SK-N-SH treated with all-trans-retinoic acid at 6 μM for 48 hours (cell line): ENCODE measurements at regions not wholly inside any gene's neighbourhood (a gene's known extent, or its start where the extent isn't known, plus 50 kb on each side); places are given as distances from the start of the nearest gene placed in this dataset.

Source experiments
- ATAC-seq: fragments of 200-7000 bp; cut with Tn5 transposase; 3 replicates; pipeline ENCODE4 v1.9.1; 2020; ENCODE audit warnings: mild to moderate bottlenecking, moderate library complexity
- BACH2 ChIP-seq: fragments of 250-450 bp; sonication (Bioruptor Pico); IDR thresholded peaks from 2 replicates; pipeline ENCODE4 v1.9.0; 2021; ENCODE audit warnings: mild to moderate bottlenecking, borderline replicate concordance
- ESRRG ChIP-seq: fragments of 250-450 bp; sonication (Bioruptor Pico); IDR thresholded peaks from 2 replicates; pipeline ENCODE4 v1.6.1; 2021; ENCODE audit warnings: mild to moderate bottlenecking
- GLIS3 ChIP-seq: fragments of 250-450 bp; sonication (Bioruptor Pico); IDR thresholded peaks from 2 replicates; pipeline ENCODE4 v1.5.0; 2020; ENCODE audit warnings: mild to moderate bottlenecking, moderate library complexity
- ISL1 ChIP-seq: fragments of 250-450 bp; sonication (Bioruptor Pico); IDR thresholded peaks from 2 replicates; pipeline ENCODE4 v2.1.2; 2022; ENCODE audit warnings: mild to moderate bottlenecking, moderate library complexity
- OSR1 ChIP-seq: fragments of 250-450 bp; sonication (Bioruptor Pico); IDR thresholded peaks from 2 replicates; pipeline ENCODE4 v1.8.0; 2022; ENCODE audit warnings: moderate library complexity, mild to moderate bottlenecking, inconsistent platforms
- PPARA ChIP-seq: fragments of 250-450 bp; sonication (Bioruptor Pico); IDR thresholded peaks from 2 replicates; pipeline ENCODE4 v1.5.0; 2020; ENCODE audit warnings: mild to moderate bottlenecking, borderline replicate concordance
- RARB ChIP-seq: fragments of 250-450 bp; sonication (Bioruptor Pico); IDR thresholded peaks from 2 replicates; pipeline ENCODE4 v1.8.0; 2021; ENCODE audit warnings: mild to moderate bottlenecking, moderate library complexity
- SNAI2 ChIP-seq: fragments of 250-450 bp; sonication (Bioruptor Pico); IDR thresholded peaks from 2 replicates; pipeline ENCODE4 v1.5.0; 2020; ENCODE audit warnings: mild to moderate bottlenecking, moderate library complexity
- TCF4 ChIP-seq: fragments of 250-450 bp; sonication (Bioruptor Pico); IDR thresholded peaks from 2 replicates; pipeline ENCODE4 v1.8.0; 2021; ENCODE audit warnings: mild to moderate bottlenecking, moderate library complexity, borderline replicate concordance
- ZC3H10 ChIP-seq: fragments of 250-450 bp; sonication (Bioruptor Pico); IDR thresholded peaks from 2 replicates; pipeline ENCODE4 v1.5.1; 2021; ENCODE audit warnings: mild to moderate bottlenecking, moderate library complexity
- ZFP3 ChIP-seq: fragments of 250-450 bp; sonication (Bioruptor Pico); IDR thresholded peaks from 2 replicates; pipeline ENCODE4 v1.5.0; 2020; ENCODE audit warnings: mild to moderate bottlenecking, moderate library complexity
- ZFP30 ChIP-seq: fragments of 450-650 bp; formaldehyde crosslinking; IDR thresholded peaks from 2 replicates; pipeline ENCODE4 v1.5.0; 2022; ENCODE audit warnings: mild to moderate bottlenecking, moderate library complexity
- ZNF565 ChIP-seq: fragments of 450-650 bp; formaldehyde crosslinking; conservative IDR thresholded peaks from 2 replicates; pipeline ENCODE4 v1.5.0; 2020; ENCODE audit warnings: low read depth, mild to moderate bottlenecking, moderate library complexity
- ZNF70 ChIP-seq: fragments of 450-650 bp; formaldehyde crosslinking; IDR thresholded peaks from 2 replicates; pipeline ENCODE4 v1.5.0; 2020; ENCODE audit warnings: mild to moderate bottlenecking, moderate library complexity
- ZNF8 ChIP-seq: fragments of 450-650 bp; formaldehyde crosslinking; IDR thresholded peaks from 2 replicates; pipeline ENCODE4 v1.5.0; 2020; ENCODE audit warnings: mild to moderate bottlenecking, moderate library complexity
- TF ChIP-seq, protein P1 (sequence below): fragments of 250-450 bp; sonication (Bioruptor Pico); IDR thresholded peaks from 2 replicates; pipeline ENCODE4 v1.8.0; 2021; ENCODE audit warnings: low read depth, mild to moderate bottlenecking, moderate library complexity, borderline replicate concordance
- TF ChIP-seq, protein P2 (sequence below): fragments of 250-450 bp; sonication (Bioruptor Pico); IDR thresholded peaks from 2 replicates; pipeline ENCODE4 v1.5.1; 2021; ENCODE audit warnings: mild to moderate bottlenecking, moderate library complexity
- TF ChIP-seq, protein P3 (sequence below): fragments of 250-450 bp; sonication (Bioruptor Pico); IDR thresholded peaks from 2 replicates; pipeline ENCODE4 v1.8.0; 2020; ENCODE audit warnings: mild to moderate bottlenecking, moderate library complexity, borderline replicate concordance

DNA sequence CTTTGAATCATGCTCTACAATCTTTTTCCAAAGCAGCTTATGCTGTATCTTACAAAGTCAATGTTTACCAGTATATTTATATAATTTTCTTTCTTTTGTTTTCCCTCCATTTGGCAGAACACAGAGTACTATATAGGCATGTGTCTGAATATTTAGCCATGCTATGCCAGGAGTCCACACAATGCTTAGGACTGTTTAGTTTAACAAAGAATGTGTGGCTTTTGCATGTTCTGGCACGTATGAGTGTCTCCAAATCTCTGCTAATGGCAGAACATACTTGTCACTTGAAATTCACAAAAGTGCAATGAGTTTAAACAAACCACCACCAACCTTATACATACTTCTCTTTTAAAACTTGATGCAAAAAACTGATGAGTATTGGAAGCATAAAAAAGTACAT, 268.0 kb downstream of the NR4A2 start:
- ATAC-seq, result no peak
- TF ChIP-seq PPARA (CRISPR knock-in tag) (no peak), RARB (no peak)
- TF ChIP-seq, protein P1, sequence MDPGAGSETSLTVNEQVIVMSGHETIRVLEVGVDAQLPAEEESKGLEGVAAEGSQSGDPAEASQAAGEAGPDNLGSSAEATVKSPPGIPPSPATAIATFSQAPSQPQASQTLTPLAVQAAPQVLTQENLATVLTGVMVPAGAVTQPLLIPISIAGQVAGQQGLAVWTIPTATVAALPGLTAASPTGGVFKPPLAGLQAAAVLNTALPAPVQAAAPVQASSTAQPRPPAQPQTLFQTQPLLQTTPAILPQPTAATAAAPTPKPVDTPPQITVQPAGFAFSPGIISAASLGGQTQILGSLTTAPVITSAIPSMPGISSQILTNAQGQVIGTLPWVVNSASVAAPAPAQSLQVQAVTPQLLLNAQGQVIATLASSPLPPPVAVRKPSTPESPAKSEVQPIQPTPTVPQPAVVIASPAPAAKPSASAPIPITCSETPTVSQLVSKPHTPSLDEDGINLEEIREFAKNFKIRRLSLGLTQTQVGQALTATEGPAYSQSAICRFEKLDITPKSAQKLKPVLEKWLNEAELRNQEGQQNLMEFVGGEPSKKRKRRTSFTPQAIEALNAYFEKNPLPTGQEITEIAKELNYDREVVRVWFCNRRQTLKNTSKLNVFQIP (CRISPR knock-in tag), result no peak

DNA sequence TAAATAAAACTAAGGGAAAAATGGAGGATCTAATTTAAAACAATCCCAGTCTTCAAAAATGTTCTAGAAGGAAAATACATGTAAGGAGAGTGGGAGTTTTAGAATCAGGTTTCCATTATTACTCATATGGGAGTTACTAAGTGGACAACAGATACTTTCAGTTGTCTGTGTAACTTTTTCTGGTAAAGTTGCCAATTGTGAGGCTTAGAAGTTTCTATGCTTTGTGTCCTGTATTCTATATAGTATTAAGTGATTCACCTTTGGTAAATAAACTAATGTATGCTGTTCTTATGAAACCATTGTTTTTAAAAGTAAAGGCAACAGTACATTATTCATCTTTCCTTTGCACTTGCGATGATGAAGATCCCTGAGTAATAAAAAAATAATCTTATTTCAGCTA, 274.9 kb downstream of the NR4A2 start:
- TF ChIP-seq, protein P2, sequence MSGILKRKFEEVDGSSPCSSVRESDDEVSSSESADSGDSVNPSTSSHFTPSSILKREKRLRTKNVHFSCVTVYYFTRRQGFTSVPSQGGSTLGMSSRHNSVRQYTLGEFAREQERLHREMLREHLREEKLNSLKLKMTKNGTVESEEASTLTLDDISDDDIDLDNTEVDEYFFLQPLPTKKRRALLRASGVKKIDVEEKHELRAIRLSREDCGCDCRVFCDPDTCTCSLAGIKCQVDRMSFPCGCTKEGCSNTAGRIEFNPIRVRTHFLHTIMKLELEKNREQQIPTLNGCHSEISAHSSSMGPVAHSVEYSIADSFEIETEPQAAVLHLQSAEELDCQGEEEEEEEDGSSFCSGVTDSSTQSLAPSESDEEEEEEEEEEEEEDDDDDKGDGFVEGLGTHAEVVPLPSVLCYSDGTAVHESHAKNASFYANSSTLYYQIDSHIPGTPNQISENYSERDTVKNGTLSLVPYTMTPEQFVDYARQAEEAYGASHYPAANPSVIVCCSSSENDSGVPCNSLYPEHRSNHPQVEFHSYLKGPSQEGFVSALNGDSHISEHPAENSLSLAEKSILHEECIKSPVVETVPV (CRISPR knock-in tag), result no peak
- TF ChIP-seq PPARA (CRISPR knock-in tag), result no peak
- no peak for TF ChIP-seq ZNF70 (CRISPR knock-in tag)
- no peak for TF ChIP-seq ESRRG (CRISPR knock-in tag)
- TF ChIP-seq, protein P1 (CRISPR knock-in tag), result no peak
- no peak for TF ChIP-seq ZNF8 (CRISPR knock-in tag)
- TF ChIP-seq BACH2, result no peak
- no peak for TF ChIP-seq SNAI2 (CRISPR knock-in tag)
- TF ChIP-seq ZFP3 (CRISPR knock-in tag), result no peak
- ATAC-seq, result no peak

DNA sequence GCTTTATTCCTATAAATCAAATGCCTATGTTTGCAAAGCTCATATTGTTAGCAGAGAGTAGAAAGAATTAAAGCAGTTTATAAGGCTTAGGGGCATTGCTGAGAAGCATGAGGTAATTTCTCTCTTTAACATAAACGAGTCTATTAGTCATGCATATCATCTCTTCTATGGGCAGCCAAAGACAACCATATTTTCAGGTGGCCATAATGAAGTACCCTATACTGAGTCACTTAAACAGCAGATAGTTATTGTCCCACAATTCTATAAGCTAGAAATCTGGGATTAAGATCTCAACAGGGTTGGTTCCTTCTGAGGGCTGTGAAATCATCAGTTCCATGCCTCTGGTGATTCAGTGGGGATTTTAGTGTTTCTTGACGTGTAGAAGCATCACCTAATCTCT, 277.5 kb downstream of the NR4A2 start:
- no peak for TF ChIP-seq PPARA (CRISPR knock-in tag)
- TF ChIP-seq, protein P3, sequence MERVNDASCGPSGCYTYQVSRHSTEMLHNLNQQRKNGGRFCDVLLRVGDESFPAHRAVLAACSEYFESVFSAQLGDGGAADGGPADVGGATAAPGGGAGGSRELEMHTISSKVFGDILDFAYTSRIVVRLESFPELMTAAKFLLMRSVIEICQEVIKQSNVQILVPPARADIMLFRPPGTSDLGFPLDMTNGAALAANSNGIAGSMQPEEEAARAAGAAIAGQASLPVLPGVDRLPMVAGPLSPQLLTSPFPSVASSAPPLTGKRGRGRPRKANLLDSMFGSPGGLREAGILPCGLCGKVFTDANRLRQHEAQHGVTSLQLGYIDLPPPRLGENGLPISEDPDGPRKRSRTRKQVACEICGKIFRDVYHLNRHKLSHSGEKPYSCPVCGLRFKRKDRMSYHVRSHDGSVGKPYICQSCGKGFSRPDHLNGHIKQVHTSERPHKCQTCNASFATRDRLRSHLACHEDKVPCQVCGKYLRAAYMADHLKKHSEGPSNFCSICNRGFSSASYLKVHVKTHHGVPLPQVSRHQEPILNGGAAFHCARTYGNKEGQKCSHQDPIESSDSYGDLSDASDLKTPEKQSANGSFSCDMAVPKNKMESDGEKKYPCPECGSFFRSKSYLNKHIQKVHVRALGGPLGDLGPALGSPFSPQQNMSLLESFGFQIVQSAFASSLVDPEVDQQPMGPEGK (CRISPR knock-in tag), result no peak
- TF ChIP-seq ZFP3 (CRISPR knock-in tag), result no peak
- TF ChIP-seq GLIS3 (CRISPR knock-in tag), result no peak
- TF ChIP-seq ISL1 (CRISPR knock-in tag), result no peak
- TF ChIP-seq, protein P2 (CRISPR knock-in tag), result no peak
- TF ChIP-seq BACH2, result no peak
- TF ChIP-seq ESRRG (CRISPR knock-in tag), result no peak
- TF ChIP-seq, protein P1 (CRISPR knock-in tag), result no peak
- TF ChIP-seq OSR1 (CRISPR knock-in tag), result no peak
- TF ChIP-seq ZFP30 (CRISPR knock-in tag), result no peak
- no peak for TF ChIP-seq ZC3H10 (CRISPR knock-in tag)
- TF ChIP-seq ZNF8 (CRISPR knock-in tag), result no peak
- TF ChIP-seq ZNF565 (CRISPR knock-in tag), result no peak
- no peak for TF ChIP-seq TCF4 (CRISPR knock-in tag)
- no peak for ATAC-seq

DNA sequence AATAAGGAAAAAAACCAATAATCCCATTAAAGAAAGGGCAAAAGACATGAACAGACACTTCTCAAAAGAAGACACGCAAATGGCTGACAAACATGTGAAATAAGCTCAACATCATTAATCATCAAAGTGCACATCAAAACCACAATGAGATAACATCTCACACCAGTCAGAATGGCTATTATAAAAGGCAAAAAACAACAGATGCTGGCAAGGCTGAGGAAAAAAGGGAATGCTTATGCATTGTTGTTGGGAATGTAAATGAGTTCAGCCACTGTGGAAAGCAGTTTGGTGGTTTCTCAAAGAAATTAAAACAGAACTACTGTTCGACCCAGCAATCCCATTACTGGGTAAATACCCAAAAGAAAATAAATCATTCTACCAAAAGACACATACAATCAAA, 285.6 kb downstream of the NR4A2 start:
- no peak for ATAC-seq
- TF ChIP-seq, protein P1 (CRISPR knock-in tag), result no peak
- TF ChIP-seq TCF4 (CRISPR knock-in tag) (no peak), ESRRG (CRISPR knock-in tag) (no peak)
- TF ChIP-seq, protein P3 (CRISPR knock-in tag), result no peak
